Gastroesophageal sphincter (tissue), 3 donors: ENCODE measurements at regions not wholly inside any gene's neighbourhood (a gene's known extent, or its start where the extent isn't known, plus 50 kb on each side); places are given as distances from the start of the nearest gene placed in this dataset.

Experiments
- CTCF ChIP-seq, 4 experiments: fragments of 200-600 bp in 2 of 4; fragments of 450-650 bp in 2 of 4; sonication (generic) in 1 of 4; IDR thresholded peaks; one replicate each; pipeline ENCODE4 v1.5.1; 2017 to 2019; ENCODE audit warnings: antibody characterized with exemption in 4 of 4, mild to moderate bottlenecking in 2 of 4, moderate library complexity in 2 of 4
- EP300 ChIP-seq: sonication (generic); formaldehyde crosslinking; IDR thresholded peaks from one replicate; pipeline ENCODE4 v1.6.1; 2017; ENCODE audit warnings: antibody characterized with exemption, mild to moderate bottlenecking
- POLR2AphosphoS5 ChIP-seq: sonication (generic); formaldehyde crosslinking; IDR thresholded peaks from one replicate; pipeline ENCODE4 v1.6.1; 2017; ENCODE audit warnings: antibody characterized with exemption

DNA sequence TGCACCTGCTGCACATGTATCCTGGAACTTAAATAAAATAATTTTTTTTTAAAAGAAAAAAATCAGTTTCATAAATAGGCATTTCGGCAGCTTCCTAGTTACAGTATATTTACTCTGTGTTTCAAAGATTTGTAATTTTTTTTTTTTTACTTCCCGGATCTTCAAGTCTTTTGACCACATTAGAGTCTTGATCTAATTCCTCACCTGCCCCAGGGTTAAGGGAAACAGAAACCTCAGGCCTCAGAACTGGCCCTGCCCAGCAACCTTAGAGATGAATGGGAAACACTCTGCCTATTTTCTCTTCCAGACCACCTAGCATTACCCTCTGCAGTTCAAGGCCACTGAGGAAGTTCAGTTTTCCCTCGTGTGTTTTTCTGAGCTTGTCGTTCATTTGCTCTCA lies 304.0 kb downstream of the MAF start:
- TF ChIP-seq CTCF (IDR thresholded peaks at IDR 0.05) (no peak), EP300 (no peak), POLR2AphosphoS5 (no peak)
